ENCODE measurements at regions not wholly inside any gene's neighbourhood (a gene's known extent, or its start where the extent isn't known, plus 50 kb on each side); places are given as distances from the start of the nearest gene placed in this dataset.

DNA sequence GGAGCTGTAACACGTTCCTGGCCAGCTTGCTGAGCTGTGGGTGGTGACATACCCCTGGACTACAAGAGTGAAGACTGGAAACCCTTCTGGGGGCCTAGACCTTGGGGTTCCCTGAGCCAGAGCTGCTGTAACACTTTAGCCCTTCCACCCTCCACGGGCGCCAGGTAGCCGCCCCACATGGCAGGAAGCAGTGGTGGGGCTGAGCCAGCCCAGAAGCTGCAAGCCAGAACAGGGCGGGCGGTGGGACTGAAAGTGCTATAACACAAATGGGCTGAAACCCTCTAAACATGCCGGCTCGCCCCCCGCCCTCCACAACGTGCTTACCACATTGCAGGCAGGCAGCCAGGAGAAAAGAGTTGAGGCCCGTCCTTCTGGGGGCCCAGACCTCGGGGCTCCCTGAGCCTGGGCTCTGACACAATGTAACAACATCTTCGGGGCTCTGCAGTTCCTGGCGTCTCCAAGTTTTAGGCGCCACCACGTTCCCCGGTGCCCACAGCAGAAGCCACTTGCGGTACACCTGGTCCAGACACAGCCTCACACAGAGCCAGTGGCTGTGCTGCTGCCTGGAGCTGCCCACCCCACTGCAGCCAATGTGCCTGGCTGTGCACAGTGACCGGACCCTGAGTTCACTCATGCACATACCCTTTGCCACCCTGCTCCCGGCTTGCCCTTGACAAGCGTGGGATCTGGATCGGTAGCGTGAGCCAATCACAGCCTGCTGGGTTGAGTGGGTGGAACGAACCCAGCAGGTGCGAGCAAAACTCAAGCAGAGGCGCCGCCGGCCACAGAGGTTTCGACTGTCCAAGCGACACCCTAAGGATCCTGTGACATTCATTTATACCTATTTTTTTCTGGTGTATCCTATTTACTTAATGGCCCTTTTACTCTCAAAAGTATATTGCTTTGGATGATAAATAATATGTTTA lies 127.4 kb upstream of the FHL2 start:
- TF ChIP-seq EZH2 (IDR thresholded peaks at IDR 0.05) (no peak), POLR2AphosphoS5 (IDR thresholded peaks at IDR 0.05; ENCODE audit: borderline replicate concordance, low read depth, low read length) (no peak), FOXP2 (optimal IDR thresholded peaks at IDR 0.05; ENCODE audit: control extremely low read depth, extremely low read length, insufficient read depth) (no peak)

Data from SK-N-MC (cell line).